OCI-LY1 (cell line): ENCODE measurements at regions not wholly inside any gene's neighbourhood (a gene's known extent, or its start where the extent isn't known, plus 50 kb on each side); places are given as distances from the start of the nearest gene placed in this dataset.

ENCODE experiments used
- H2AFZ ChIP-seq: fragments of 200-600 bp; sonication (generic), shearing (Covaris generic); 2 replicates; pipeline ENCODE4 v1.6.0; 2014; ENCODE audit warnings: antibody characterized with exemption, mild to moderate bottlenecking, low read length
- H3F3A ChIP-seq: fragments of 200-600 bp; sonication (generic), shearing (Covaris generic); 2 replicates; pipeline ENCODE4 v1.6.0; 2014; ENCODE audit warnings: mild to moderate bottlenecking, antibody characterized with exemption, low read length, moderate library complexity; ENCODE audit not compliant: insufficient read depth
- H3K27ac ChIP-seq: fragments of 200-600 bp; sonication (generic); 2 replicates; pipeline ENCODE4 v1.5.1; 2014; ENCODE audit warnings: low read length, mixed run types, mild to moderate bottlenecking, low read depth; ENCODE audit not compliant: poor library complexity, severe bottlenecking
- H3K27me3 ChIP-seq: fragments of 200-600 bp; sonication (generic); 2 replicates; pipeline ENCODE4 v1.6.0; 2014; ENCODE audit warnings: antibody characterized with exemption, mild to moderate bottlenecking, low read length, moderate library complexity; ENCODE audit not compliant: insufficient read depth
- H3K36me3 ChIP-seq: fragments of 200-600 bp; sonication (generic); 2 replicates; pipeline ENCODE4 v1.6.1; 2014; ENCODE audit warnings: mild to moderate bottlenecking, antibody characterized with exemption, low read length, moderate library complexity, mixed read lengths; ENCODE audit not compliant: insufficient read depth
- H3K4me1 ChIP-seq: fragments of 200-600 bp; sonication (generic); 2 replicates; pipeline ENCODE4 v1.5.1; 2014; ENCODE audit warnings: mild to moderate bottlenecking, low read length, moderate library complexity; ENCODE audit not compliant: insufficient read depth, severe bottlenecking
- H3K4me2 ChIP-seq: fragments of 200-600 bp; sonication (generic), shearing (Covaris generic); 2 replicates; pipeline ENCODE4 v1.6.1; 2014; ENCODE audit warnings: low read length
- H3K4me3 ChIP-seq: fragments of 200-600 bp; sonication (generic); 2 replicates; pipeline ENCODE4 v1.5.1; 2014; ENCODE audit warnings: low read length, low read depth, mild to moderate bottlenecking, mixed read lengths; ENCODE audit not compliant: poor library complexity, severe bottlenecking
- H3K79me2 ChIP-seq: fragments of 200-600 bp; shearing (Covaris generic); 2 replicates; pipeline ENCODE4 v1.6.1; 2016; ENCODE audit warnings: mixed run types, low read length, mixed read lengths; ENCODE audit not compliant: insufficient read depth
- H3K9ac ChIP-seq: fragments of 200-600 bp; sonication (generic), shearing (Covaris generic); 2 replicates; pipeline ENCODE4 v1.6.1; 2014; ENCODE audit warnings: mild to moderate bottlenecking, low read length, mixed read lengths
- H3K9me2 ChIP-seq: fragments of 200-600 bp; sonication (generic), shearing (Covaris generic); 2 replicates; pipeline ENCODE4 v1.6.1; 2014; ENCODE audit warnings: low read depth, mild to moderate bottlenecking, low read length, mixed read lengths
- H3K9me3 ChIP-seq: fragments of 200-600 bp; shearing (Covaris generic); 2 replicates; pipeline ENCODE4 v1.6.1; 2014; ENCODE audit warnings: low read length, mixed read lengths
- H4K20me1 ChIP-seq: fragments of 200-600 bp; sonication (generic), shearing (Covaris generic); 2 replicates; pipeline ENCODE4 v1.6.0; 2016; ENCODE audit warnings: mild to moderate bottlenecking, low read length; ENCODE audit not compliant: insufficient read depth
- EZH2 ChIP-seq: fragments of 200-600 bp; sonication (generic), shearing (Covaris generic); IDR thresholded peaks from 2 replicates; pipeline ENCODE4 v1.8.0; 2017; ENCODE audit warnings: borderline replicate concordance, mixed run types, mild to moderate bottlenecking, antibody characterized with exemption, low read length, moderate library complexity, mixed read lengths
- TF ChIP-seq, protein P1 (sequence below): fragments of 200-600 bp; sonication (generic), shearing (Covaris generic); IDR thresholded peaks from 2 replicates; pipeline ENCODE4 v1.5.1; 2017; ENCODE audit warnings: mild to moderate bottlenecking, antibody characterized with exemption, low read length, moderate library complexity, mixed read lengths

DNA sequence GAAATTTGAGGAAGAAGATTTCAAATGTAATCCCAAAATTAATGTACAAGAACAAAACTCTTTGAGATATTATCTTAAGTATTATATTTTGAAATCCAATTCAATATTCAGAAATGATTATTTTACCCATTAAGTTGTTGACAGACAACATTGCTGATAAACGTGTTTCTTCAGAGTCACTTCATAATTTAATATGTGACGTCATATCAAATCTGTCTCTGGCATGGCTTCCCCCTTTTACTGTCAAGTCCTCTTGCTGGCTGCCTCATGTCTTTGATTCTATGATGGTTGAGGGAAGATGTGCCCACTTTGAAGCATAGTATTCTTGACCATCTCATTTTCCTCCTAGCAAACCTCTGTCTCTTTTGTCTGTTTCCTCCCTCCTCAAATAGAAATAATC is 1257.1 kb upstream of the GOT2 start:
- Histone ChIP-seq H3K4me1 (no peaks in the 10 kb centered on the region), H3F3A (no peaks in the 10 kb centered on the region), H2AFZ (no peak overlapping the region), H3K4me2 (no peak overlapping the region), H3K27me3 (no peaks in the 10 kb centered on the region), H4K20me1 (no peaks in the 10 kb centered on the region), H3K9me3 (no peaks in the 10 kb centered on the region), H3K9me2 (no peaks in the 10 kb centered on the region), H3K27ac (no peak overlapping the region), H3K36me3 (no peaks in the 10 kb centered on the region), H3K79me2 (no peaks in the 10 kb centered on the region), H3K9ac (no peak overlapping the region), H3K4me3 (no peak overlapping the region)
- TF ChIP-seq EZH2: no peak
- TF ChIP-seq, protein P1, sequence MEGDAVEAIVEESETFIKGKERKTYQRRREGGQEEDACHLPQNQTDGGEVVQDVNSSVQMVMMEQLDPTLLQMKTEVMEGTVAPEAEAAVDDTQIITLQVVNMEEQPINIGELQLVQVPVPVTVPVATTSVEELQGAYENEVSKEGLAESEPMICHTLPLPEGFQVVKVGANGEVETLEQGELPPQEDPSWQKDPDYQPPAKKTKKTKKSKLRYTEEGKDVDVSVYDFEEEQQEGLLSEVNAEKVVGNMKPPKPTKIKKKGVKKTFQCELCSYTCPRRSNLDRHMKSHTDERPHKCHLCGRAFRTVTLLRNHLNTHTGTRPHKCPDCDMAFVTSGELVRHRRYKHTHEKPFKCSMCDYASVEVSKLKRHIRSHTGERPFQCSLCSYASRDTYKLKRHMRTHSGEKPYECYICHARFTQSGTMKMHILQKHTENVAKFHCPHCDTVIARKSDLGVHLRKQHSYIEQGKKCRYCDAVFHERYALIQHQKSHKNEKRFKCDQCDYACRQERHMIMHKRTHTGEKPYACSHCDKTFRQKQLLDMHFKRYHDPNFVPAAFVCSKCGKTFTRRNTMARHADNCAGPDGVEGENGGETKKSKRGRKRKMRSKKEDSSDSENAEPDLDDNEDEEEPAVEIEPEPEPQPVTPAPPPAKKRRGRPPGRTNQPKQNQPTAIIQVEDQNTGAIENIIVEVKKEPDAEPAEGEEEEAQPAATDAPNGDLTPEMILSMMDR: no peak

DNA sequence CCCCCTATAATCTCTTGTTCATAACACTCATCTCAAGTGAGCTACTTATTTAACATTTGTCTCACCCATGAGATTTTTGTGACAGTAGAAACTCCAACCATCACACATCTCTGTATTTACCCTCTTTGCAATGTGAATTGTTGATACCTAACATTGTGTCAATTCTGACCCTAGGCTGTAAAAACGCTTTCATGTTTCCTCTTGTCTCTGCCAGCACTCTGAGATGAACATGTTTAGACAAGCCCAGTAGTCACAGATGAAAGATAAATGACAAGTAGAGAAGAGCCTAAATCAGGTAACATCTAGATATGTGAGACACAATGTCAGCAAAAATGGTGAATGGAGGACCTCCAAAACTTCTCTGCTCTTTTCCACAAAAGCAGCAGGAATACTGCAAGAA is 1254.5 kb upstream of the GOT2 start:
- Histone ChIP-seq H3K27me3 (no peaks in the 10 kb centered on the region), H3K9ac (no peak overlapping the region), H3F3A (no peaks in the 10 kb centered on the region), H3K79me2 (no peaks in the 10 kb centered on the region), H3K4me1 (no peaks in the 10 kb centered on the region), H3K9me3 (no peaks in the 10 kb centered on the region), H3K27ac (no peak overlapping the region), H3K4me2 (no peak overlapping the region), H3K9me2 (no peaks in the 10 kb centered on the region), H4K20me1 (no peaks in the 10 kb centered on the region), H2AFZ (no peak overlapping the region), H3K4me3 (no peak overlapping the region), H3K36me3 (no peaks in the 10 kb centered on the region)
- TF ChIP-seq EZH2: no peak
- TF ChIP-seq, protein P1: no peak

DNA sequence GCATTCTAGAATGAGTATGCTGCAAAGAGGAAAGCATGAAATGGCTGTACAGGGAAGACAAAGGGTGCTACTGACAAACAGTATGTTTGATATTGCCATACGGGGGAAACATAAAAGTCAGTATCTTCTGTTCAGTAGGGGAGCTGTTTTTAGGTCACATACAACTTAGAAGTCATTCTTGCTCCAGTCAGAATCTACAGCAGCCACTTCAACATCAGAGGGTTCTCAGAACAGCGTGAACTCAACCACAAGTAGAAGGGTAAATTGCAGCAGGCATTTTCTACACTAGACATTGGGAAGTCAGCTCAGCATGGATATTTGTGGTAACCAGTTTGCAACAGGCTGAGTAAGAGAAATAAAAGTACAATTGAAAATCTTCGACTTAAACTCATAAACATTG is 1241.8 kb upstream of the GOT2 start:
- H3K9me3 ChIP-seq: no peaks in the 10 kb centered on the region
- no peaks in the 10 kb centered on the region for H3F3A ChIP-seq
- H3K27me3 ChIP-seq: no peaks in the 10 kb centered on the region
- no peak overlapping the region for H3K4me2 ChIP-seq
- H3K4me3 ChIP-seq: no peak overlapping the region
- H3K79me2 ChIP-seq: no peaks in the 10 kb centered on the region
- H3K4me1 ChIP-seq: no peaks in the 10 kb centered on the region
- H4K20me1 ChIP-seq: no peaks in the 10 kb centered on the region
- H3K27ac ChIP-seq: no peak overlapping the region
- no peaks in the 10 kb centered on the region for H3K36me3 ChIP-seq
- no peak overlapping the region for H2AFZ ChIP-seq
- TF ChIP-seq, protein P1: no peak
- TF ChIP-seq EZH2: no peak
- H3K9ac ChIP-seq: no peak overlapping the region
- H3K9me2 ChIP-seq: no peaks in the 10 kb centered on the region
